IMR-90 (cell line): ENCODE measurements at regions not wholly inside any gene's neighbourhood (a gene's known extent, or its start where the extent isn't known, plus 50 kb on each side); places are given as distances from the start of the nearest gene placed in this dataset.
A peak's percentile ranks its signal among the peaks of the same experiment; 100 is the strongest.

ENCODE experiments used
- ATAC-seq: fragments of 200-7000 bp; cut with Tn5 transposase; 2 replicates; pipeline ENCODE4 v1.9.1; 2020; ENCODE audit warnings: low read depth, mild to moderate bottlenecking, moderate library complexity
- BruUV-seq: library from RNA; stranded (reverse); fragments of 400-500 nt; replicated peaks from 2 replicates; lab custom pipeline; 2021; lab: Mats Ljungman, UMichigan
- CTCF ChIA-PET: fragments of 300-600 bp; formaldehyde crosslinking; extraction: SDS; loops from one replicate; lab custom pipeline; 2021; ENCODE audit warnings: antibody characterized with exemption; lab: Yijun Ruan, JAX
- POLR2A ChIA-PET: fragments of 300-600 bp; sonication (Branson Sonifier 250); formaldehyde crosslinking; loops from one replicate; lab custom pipeline; 2022; ENCODE audit warnings: antibody characterized with exemption; ENCODE audit not compliant: unreplicated experiment; lab: Charles Lee
- DNase-seq: peaks from one replicate; pipeline ENCODE4 v3.0.0; 2013
- H2AFZ ChIP-seq: replicated peaks from 2 replicates; pipeline ENCODE3; 2013; ENCODE audit warnings: low read length, mild to moderate bottlenecking; ENCODE audit not compliant: poor library complexity
- H2AK5ac ChIP-seq: 2 replicates; pipeline ENCODE4 v1.6.1; 2013; ENCODE audit warnings: low read depth, low read length, inconsistent platforms
- H2AK9ac ChIP-seq: replicated peaks from 2 replicates; pipeline ENCODE3; 2013; ENCODE audit warnings: mild to moderate bottlenecking, low read depth, low read length, moderate library complexity; ENCODE audit not compliant: poor library complexity
- H2BK120ac ChIP-seq: 2 replicates; pipeline ENCODE4 v1.6.1; 2013; ENCODE audit warnings: low read depth, low read length, inconsistent platforms
- H2BK15ac ChIP-seq: 3 replicates; pipeline ENCODE4 v1.6.1; 2013; ENCODE audit warnings: low read depth, low read length, inconsistent platforms
- H2BK20ac ChIP-seq: 2 replicates; pipeline ENCODE4 v1.6.1; 2013; ENCODE audit warnings: low read depth, mild to moderate bottlenecking, inconsistent platforms, low read length, moderate library complexity
- H2BK5ac ChIP-seq: 2 replicates; pipeline ENCODE4 v1.6.1; 2013; ENCODE audit warnings: mild to moderate bottlenecking, low read depth, low read length, inconsistent platforms; ENCODE audit not compliant: poor library complexity, severe bottlenecking
- H3K14ac ChIP-seq: replicated peaks from 2 replicates; pipeline ENCODE4 v1.6.1; 2013; ENCODE audit warnings: low read depth, low read length, inconsistent platforms
- H3K18ac ChIP-seq: 2 replicates; pipeline ENCODE4 v1.6.1; 2013; ENCODE audit warnings: low read depth, low read length, control low read depth
- H3K23ac ChIP-seq: 2 replicates; pipeline ENCODE4 v1.6.1; 2013; ENCODE audit warnings: low read depth, low read length, inconsistent platforms
- H3K27ac ChIP-seq: 2 replicates; pipeline ENCODE4 v1.5.1; 2013; ENCODE audit warnings: mild to moderate bottlenecking, control low read depth, low read length; ENCODE audit not compliant: insufficient read depth
- H3K27me3 ChIP-seq: 2 replicates; pipeline ENCODE4 v1.6.1; 2013; ENCODE audit warnings: low read length; ENCODE audit not compliant: control insufficient read depth, insufficient read depth
- H3K36me3 ChIP-seq: 2 replicates; pipeline ENCODE4 v1.6.1; 2013; ENCODE audit warnings: low read length, mixed read lengths; ENCODE audit not compliant: control insufficient read depth, insufficient read depth
- H3K4ac ChIP-seq: 2 replicates; pipeline ENCODE4 v1.6.1; 2013; ENCODE audit warnings: low read depth, low read length, inconsistent platforms
- H3K4me1 ChIP-seq: 2 replicates; pipeline ENCODE4 v1.6.1; 2013; ENCODE audit warnings: low read length, mixed read lengths; ENCODE audit not compliant: control insufficient read depth, insufficient read depth
- H3K4me2 ChIP-seq: 2 replicates; pipeline ENCODE4 v1.6.1; 2013; ENCODE audit warnings: low read depth, mild to moderate bottlenecking, control low read depth, low read length, moderate library complexity
- H3K4me3 ChIP-seq: 2 replicates; pipeline ENCODE4 v1.5.1; 2013; ENCODE audit warnings: low read depth, mild to moderate bottlenecking, control low read depth, low read length, moderate library complexity; ENCODE audit not compliant: insufficient read depth
- H3K56ac ChIP-seq: 2 replicates; pipeline ENCODE4 v1.6.1; 2013; ENCODE audit warnings: low read length, inconsistent platforms; ENCODE audit not compliant: insufficient read depth; ENCODE audit errors: extremely low read depth
- H3K79me1 ChIP-seq, 2 experiments: 2 replicates each; pipeline ENCODE4 v1.6.1; 2013; ENCODE audit warnings: low read length in 2 of 2, inconsistent platforms in 1 of 2, low read depth in 1 of 2
- H3K9ac ChIP-seq: 2 replicates; pipeline ENCODE4 v1.6.1; 2013; ENCODE audit warnings: low read depth, low read length, control low read depth
- H3K9me1 ChIP-seq: 2 replicates; pipeline ENCODE4 v1.6.1; 2013; ENCODE audit warnings: low read length, inconsistent platforms; ENCODE audit not compliant: insufficient read depth
- H3K9me3 ChIP-seq: 2 replicates; pipeline ENCODE4 v1.6.1; 2013; ENCODE audit warnings: low read length; ENCODE audit not compliant: control insufficient read depth, insufficient read depth
- H4K20me1 ChIP-seq: 2 replicates; pipeline ENCODE4 v1.6.1; 2013; ENCODE audit warnings: low read length, inconsistent platforms; ENCODE audit not compliant: insufficient read depth
- H4K5ac ChIP-seq: 2 replicates; pipeline ENCODE4 v1.6.1; 2013; ENCODE audit warnings: mild to moderate bottlenecking, low read depth, low read length, control low read depth
- H4K8ac ChIP-seq, 2 experiments: 2 replicates each; pipeline ENCODE4 v1.6.1; 2013; ENCODE audit warnings: low read depth in 2 of 2, low read length in 2 of 2, control low read depth in 1 of 2, inconsistent platforms in 1 of 2
- H4K91ac ChIP-seq: 2 replicates; pipeline ENCODE4 v1.6.1; 2013; ENCODE audit warnings: low read depth, low read length, inconsistent platforms; ENCODE audit not compliant: insufficient read depth
- MXI1 ChIP-seq: IDR thresholded peaks from 2 replicates; pipeline ENCODE4 v1.6.1; 2012; ENCODE audit warnings: low read depth, mild to moderate bottlenecking, low read length, moderate library complexity, borderline replicate concordance
- POLR2A ChIP-seq: IDR thresholded peaks from 2 replicates; pipeline ENCODE4 v1.6.1; 2012; ENCODE audit warnings: mild to moderate bottlenecking, low read depth, low read length
- WGBS, 2 experiments: methylation state at CpG; one replicate each; pipeline versions ENCODE4 v1.1.5 to v1.1.7; 2013; ENCODE audit warnings: missing lambda C conversion rate in 2 of 2; ENCODE audit not compliant: insufficient read length in 1 of 2; ENCODE audit errors: extremely low coverage in 2 of 2; 5-methylcytosine and 5-hydroxymethylcytosine counted together
- dilution Hi-C: fragments of 300-500 bp; cut with HindIII; formaldehyde crosslinking; loops from one replicate; pipeline ENCODE4 v1.14.3; 2018; ENCODE audit warnings: low sequenced_read_pairs; ENCODE audit not compliant: unreplicated experiment
- in situ Hi-C: fragments of 300-500 bp; cut with MboI; formaldehyde crosslinking; loops from 3 replicates; pipeline ENCODE4 v1.14.3; 2019; ENCODE audit warnings: low sequenced_read_pairs, inconsistent platforms, mixed read lengths
- intact Hi-C: fragments of 100-400 bp; cut with micrococcal nuclease; formaldehyde crosslinking; loops from 2 replicates; pipeline ENCODE4 v1.10.0; 2022

DNA sequence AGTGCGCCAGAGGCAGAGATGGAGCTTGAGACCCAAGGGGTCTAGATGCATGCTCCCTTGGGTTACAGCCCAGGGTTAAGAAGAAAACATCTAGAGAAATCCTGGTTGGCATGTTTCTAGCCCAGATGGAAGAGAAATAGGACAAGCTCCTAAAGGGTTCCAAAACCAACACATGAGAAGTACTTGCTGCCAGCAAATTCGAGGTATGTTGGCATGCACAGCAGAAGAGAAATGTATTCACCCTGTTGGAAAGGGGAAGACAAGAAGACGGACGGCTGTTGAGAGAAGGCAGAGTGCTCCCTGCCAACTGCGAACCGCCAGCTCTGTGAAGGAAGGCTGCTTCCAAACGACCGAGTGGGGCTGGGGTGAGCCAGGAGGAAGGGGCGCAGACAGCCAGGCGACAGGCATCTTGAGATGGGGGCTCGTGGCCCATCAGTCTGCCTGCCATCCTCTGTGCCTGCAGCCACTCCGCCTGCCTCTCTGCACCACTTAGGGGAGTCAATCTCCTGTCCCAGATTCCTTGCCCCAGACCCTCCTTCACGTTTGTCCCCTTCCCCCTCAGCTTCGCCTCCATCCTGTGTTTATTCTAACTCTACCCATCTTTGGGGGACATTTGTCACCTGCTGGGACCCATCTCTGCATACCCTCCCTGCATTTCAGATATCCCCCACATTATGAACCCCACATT, 249.2 kb downstream of the CDC5L start:
- POLR2A ChIA-PET: no interaction called here
- ATAC-seq: no peak

More for the DNA sequence above, 249.2 kb downstream of the CDC5L start:
- no peaks in the 10 kb centered on the region for H3K9me1 ChIP-seq
- H4K91ac ChIP-seq: no peak overlapping the region
- no peak overlapping the region for H2BK15ac ChIP-seq
- H3K4ac ChIP-seq: no peak overlapping the region
- H2AK9ac ChIP-seq: no peak overlapping the region
- no peak overlapping the region for H2AK5ac ChIP-seq
- TF ChIP-seq POLR2A: no peak
- TF ChIP-seq MXI1: no peak
- H3K18ac ChIP-seq: no peak overlapping the region
- peak overlapping the region; percentile 28 for H2AFZ ChIP-seq
- DNase-seq: no peak
- H3K9me3 ChIP-seq: 0 out of 2 replicates have a peak, but pooled peaks cover 3% of the 10 kb centered on the region
- H3K23ac ChIP-seq: no peak overlapping the region
- H3K4me2 ChIP-seq: no peak overlapping the region
- no peak overlapping the region for H3K56ac ChIP-seq
- CTCF ChIA-PET: no interaction called here
- no peak overlapping the region for H2BK5ac ChIP-seq
- H3K27ac ChIP-seq: no peak overlapping the region
- no peaks in the 10 kb centered on the region for H3K36me3 ChIP-seq
- H3K79me1 ChIP-seq: no peaks in the 10 kb centered on the region
- in situ Hi-C loops (no loop called here), intact Hi-C loops (no loop called here), dilution Hi-C loops (no loop called here)
- no peak overlapping the region for H3K4me3 ChIP-seq
- no peak overlapping the region for H2BK120ac ChIP-seq
- H3K14ac ChIP-seq: no peak overlapping the region
- H4K8ac ChIP-seq: no peak overlapping the region
- no peak overlapping the region for H3K9ac ChIP-seq
- 51% methylated on average over 8 of the region's 14 CpGs; no CpG with 5 or more reads in 1 of the 2 experiments for WGBS, 2 experiments
- no peaks in the 10 kb centered on the region for H3K4me1 ChIP-seq
- H2BK20ac ChIP-seq: no peak overlapping the region
- no peaks in the 10 kb centered on the region for H4K20me1 ChIP-seq
- H4K5ac ChIP-seq: no peak overlapping the region
- H3K27me3 ChIP-seq: peaks cover 37% of the 10 kb centered on the region
- no TSS peak for BruUV-seq
